ENCODE measurements at regions not wholly inside any gene's neighbourhood (a gene's known extent, or its start where the extent isn't known, plus 50 kb on each side); places are given as distances from the start of the nearest gene placed in this dataset.
"Not testable (repeated sequence)": the region's sequence is repeated elsewhere in the genome, so short reads cannot be mapped to it uniquely, and the experiment has no call there.

DNA sequence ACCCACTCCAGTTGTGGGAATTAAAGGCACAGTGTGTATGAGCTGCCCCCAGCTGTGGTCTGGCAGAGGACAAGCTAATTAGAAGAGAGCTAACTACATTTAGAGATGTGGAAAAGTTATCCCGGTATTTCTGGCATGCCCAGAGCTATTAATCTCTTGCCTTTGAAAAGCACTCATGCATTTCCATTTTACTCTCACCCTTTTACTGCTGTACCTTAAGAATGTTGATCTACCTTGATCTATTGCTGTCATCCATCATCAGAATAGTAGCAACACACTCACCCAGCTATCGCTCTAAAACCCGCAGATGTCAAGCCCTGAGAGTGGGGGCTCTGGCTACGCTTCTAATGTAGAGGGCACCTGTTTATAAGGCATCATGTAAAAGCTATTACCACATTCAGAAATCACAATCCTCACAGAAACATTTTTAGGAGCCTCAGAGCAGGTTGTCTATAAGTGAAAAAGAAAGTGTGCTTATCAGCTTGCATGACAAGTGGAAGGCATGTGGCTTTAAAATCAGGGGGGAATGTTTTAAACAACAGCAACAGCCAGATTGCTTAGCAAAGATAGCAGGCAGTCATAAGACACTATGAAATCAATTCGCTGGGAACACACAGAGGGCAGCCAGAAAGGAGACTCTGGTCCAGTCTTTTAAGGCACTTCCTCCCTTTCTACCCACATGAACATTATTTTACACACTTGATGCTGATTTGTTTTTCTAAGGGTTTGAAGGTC lies 224.2 kb upstream of the IRS2 start:
- FAIRE-seq = peak; percentile 95
- peak; percentile 82 for DNase-seq (ENCODE audit: low spot score)

- DNase-seq (ENCODE audit: low spot score) (peak; percentile 75), FAIRE-seq (peak; percentile 87)
These were observed 222.4 kb upstream of the IRS2 start for GRCh38 chr13:110008816-110009215.

DNA sequence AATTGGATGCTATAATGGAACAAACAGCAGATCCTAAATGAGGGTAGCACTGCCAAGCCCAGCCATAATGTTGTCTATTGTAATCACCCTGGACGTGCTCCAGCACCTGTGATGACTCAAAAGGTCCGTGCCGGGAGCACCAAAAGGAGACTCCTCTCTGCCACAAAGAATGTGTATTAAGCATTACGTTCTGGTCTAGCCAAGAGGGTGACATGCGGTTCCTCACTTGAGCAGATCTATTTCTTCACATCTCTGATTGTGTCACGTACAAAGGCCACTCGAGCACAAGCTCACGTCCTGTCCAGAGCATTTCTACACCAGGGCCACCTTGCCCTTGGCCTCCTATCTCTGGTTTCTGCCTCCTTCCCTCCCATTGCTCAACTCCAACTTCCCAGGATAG lies 219.9 kb upstream of the IRS2 start:
- DNase-seq (ENCODE audit: low spot score) (peak; percentile 99), FAIRE-seq (peak; percentile 98)

DNA sequence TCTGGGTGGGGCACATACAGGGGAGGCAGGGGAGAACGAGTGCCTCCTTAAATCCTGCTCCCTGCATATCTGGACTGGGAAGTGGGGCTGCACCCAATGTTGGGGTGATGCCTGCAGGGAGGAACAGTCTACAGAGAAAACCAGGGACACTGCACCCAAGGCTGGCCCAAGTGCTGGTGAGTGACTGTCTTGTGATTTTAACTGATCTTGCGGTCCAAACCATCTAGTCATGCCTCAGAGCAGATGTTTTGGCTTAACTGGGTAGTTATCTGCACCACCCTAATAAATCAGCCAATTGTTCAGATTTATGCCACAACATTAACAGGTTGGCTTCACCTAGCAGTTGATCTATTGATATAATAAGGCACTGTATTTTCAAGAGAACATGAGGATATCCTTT lies 219.2 kb upstream of the IRS2 start:
- DNase-seq (ENCODE audit: low spot score) = peak; percentile 48
- peak; percentile 84 for FAIRE-seq

GRCh38 chr13:110004814-110005213 lies 218.4 kb upstream of the IRS2 start:
- no peak for DNase-seq (ENCODE audit: low spot score)
- FAIRE-seq = no peak

DNA sequence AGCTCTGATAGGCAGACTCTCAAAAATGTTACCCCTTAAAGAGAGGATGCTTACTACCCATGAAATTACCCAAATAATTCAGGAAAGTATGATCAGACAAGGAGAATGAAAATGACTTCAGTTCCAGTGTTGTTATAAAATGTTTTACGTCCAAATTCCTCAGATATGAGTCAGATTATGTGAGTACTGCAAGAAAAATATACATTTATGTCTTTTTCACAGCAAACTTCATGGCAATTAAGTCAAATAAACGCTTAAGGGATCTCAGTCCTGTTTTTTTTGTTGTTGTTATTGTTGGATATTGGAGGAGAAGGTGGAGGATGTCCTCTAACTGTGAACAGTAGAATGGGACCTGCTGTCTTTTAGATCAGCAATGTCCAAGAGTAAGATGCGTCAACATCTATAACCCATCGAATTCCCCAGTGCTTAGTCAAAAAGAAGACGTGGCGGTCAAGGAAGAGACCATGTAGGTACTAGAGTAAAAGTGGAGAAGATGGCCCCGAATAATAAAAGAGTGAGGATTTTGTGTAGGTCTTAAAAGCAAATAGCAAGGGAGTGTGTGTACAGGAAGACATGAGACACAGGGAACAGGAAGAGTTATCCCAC lies 215.4 kb upstream of the IRS2 start:
- FAIRE-seq = peak; percentile 61
- DNase-seq (ENCODE audit: low spot score) = peak; percentile 40

DNA sequence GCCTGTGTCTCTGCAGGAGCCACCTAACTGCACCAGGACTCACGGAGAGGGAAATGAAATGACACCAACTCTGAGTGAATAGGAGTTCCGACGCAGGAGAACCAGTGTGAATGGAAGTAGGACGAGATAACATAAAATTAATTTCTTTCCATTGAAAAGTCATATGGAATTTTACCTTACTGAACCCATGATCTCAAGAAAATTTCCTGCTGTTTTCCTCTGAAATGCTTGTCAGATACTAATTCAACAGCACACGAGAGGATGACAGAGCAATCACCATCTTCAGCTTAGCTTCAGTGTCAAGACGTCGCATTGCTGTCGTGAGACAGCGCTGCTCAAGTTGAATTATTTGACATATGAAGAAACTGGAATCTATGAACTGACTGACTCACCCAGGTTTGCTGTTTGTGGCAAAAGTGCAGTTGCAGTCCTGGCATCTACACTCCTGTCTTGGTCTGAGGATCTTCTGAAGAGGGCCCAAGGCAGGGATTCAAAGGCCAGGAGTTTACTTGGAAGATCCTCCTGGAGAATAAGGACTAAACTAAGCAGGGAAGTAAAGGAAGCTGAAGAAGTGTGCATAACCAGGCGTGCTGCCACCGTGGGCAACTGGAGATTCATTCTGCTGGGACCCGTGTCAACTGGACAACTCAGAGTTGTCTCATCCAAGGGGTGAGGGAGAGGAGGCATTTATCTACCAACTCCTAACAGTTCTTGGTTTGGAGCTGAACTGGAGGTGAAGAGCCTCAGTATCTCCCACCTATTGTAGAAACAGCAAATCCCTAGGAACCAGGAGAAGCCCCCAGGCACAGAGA lies 214.4 kb upstream of the IRS2 start:
- FAIRE-seq (no peak), DNase-seq (ENCODE audit: low spot score) (peak; percentile 5)

DNA sequence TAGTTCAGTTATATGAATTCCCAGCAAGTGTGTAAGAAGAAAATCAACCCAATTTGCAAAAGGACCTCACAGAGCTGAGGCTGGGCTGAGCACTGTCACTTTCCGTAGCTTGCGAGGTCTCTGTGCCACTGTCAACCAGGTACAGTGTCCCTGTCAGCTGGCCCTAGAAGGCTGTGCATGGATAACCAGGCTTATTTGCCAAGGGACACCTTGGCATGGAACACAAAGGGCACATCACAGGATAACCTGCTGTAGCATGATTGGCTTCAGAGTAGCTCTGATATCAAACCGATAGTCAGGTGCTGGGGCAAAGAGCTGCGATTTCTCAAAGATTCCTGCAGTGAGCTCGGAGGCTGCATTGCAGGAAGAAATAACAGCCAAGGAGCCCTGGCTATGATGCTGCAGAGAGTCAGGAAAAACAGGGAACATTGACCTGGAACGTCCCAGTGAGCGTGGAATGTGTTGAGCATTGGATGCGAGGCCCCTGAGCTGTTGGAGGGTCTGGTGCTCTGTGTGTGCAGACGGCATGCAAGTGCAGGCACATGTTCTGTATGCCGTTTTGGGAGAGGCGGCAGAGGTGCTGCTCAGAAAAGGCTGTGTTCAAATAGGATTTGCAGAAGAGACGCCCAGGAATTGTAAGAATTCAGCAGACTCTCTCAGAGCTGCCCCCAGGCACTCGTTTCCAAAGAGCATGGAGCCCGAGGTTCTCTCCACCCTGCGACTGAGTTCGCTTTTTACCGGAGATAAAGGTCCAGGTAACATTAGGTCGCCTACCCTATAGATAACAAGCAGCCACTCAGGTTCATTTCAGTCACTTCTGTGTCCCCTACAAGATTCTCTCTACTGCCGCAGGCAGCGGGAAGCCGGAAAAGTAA lies 213.5 kb upstream of the IRS2 start:
- DNase-seq (ENCODE audit: low spot score) (no peak), FAIRE-seq (no peak)

DNA sequence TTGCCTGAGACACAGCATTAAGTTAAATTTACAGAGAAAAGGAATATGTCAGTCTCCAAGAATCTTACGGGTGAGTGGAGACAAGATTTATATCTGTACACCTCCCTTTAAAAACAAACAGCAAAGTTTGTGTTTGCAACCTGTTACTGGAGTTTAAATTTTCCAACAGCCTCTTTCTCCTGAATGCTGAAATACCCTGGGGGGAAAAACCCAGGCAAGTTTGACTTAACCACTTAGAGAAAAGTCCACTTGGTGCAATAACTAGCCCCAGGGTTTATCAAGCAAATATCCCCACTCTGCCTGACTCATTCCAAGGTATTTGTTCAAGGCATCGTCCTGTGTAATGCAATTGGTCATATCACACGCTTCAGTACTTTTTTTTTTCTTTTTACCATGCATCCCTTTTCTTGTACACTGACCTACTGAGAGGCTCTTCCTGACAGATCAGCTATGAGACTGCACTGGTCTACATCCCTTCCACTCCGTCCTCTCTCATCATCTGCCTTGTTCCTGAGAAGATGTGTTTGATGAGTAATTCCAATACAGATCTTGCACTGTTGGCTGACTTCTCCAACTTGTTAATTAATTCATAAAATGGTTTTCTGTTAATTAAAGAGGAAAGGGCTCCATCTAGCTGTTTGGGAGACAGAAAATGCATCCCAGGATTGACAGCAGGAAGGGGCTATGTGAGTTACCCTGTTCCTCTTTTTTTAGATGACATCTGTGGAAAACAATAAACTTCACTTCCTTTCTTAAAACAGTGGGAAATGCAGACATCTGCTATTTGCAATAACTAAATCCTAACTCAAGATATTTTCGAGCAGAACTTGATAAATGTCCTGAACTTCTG lies 212.5 kb upstream of the IRS2 start:
- DNase-seq (ENCODE audit: low spot score) (peak; percentile 96), FAIRE-seq (peak; percentile 98)

DNA sequence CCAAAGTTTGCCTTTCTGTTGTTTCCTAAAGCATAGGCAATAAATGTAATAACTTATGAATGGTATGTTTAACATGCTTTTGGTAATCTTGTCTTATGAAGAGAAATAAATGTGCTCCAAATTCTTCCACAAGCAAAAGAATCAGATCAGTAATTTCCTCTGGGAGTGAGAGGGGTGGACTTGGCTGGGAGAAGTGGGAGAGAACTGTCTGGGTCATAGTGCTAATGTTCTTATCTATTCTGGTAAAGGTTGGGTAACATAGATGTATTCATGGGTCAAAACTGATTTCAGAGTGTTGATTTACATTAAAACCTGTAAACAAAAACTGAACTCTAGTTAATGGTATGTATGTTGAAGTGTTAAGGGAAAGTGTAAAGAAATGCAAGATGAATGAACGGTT lies 211.7 kb upstream of the IRS2 start:
- DNase-seq (ENCODE audit: low spot score) (no peak), FAIRE-seq (no peak)

DNA sequence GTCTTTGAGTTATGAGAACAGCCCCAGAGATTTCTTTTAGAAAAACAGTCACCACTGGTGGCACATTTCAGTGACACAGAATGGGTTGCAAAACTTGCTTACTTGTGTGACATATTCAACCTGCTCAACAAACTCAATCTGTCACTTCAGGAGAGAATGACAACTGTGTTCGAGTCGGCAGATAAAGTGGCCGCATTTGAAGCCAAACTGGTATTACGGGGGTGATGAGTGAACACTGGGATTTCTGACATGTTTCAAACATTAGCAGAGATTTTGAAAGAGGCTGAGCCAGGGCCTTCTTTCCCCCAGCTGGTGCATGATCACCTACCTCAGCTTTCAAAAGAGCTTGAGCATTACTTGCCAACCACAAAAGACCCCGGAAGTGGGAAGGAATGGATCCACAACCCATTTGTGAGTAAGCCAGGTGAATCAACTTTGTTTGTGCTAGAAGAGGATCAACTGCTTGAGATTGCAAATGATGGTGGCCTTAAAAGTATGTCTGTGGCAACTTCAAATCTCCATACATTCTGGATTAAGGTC lies 210.7 kb upstream of the IRS2 start:
- DNase-seq (ENCODE audit: low spot score); FAIRE-seq: not testable (repeated sequence)

DNA sequence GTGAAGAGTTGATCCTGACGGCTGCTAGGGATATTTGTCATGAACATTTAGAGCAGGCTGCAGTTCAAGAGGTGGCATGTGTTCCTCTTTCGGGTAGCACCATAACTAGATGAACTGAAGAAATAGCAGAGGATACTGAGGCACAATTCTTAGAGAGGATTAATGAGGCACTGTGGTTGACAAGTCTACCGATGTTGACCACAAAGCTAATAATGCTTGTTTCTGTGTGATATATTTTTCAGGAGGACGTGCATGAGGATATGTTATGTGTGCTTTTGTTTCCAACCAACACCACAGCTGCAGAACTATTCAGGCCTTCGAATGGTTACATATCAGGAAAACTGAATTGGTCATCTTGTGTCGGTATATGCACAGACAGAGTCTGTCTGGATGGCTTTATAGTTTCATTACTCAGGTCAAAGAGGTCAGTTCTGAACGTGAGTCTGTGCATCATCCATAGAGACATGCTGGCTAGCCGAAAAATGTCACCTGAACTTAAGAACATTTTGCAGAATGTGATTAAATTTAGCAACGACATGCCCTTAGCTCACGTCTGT lies 210.1 kb upstream of the IRS2 start:
- DNase-seq (ENCODE audit: low spot score) (no peak), FAIRE-seq (no peak)

DNA sequence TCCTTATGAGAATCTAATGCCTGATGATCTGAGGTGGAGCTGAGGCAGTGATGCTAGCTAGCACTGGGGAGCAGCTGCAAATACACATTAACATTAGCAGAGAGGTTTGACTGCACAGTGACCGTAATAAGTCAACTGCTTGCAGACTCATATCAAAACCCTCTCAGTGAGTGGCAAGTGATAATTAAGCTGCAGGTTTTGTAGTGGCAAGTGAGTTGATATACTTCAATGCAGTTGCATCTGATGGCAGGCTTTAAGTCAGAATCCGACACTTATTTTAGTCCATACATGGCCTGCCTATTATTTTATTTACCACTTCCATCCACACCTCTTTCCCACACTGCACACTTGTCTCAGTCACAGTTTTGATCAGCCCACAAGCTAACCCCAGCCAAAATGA lies 209.2 kb upstream of the IRS2 start:
- DNase-seq (ENCODE audit: low spot score) (no peak), FAIRE-seq (no peak)

- DNase-seq (ENCODE audit: low spot score) (no peak), FAIRE-seq (no peak)
These were observed 203.9 kb upstream of the IRS2 start for GRCh38 chr13:109990296-109990695.

- DNase-seq (ENCODE audit: low spot score) = no peak
- FAIRE-seq = no peak
These were observed 203.3 kb upstream of the IRS2 start for GRCh38 chr13:109989686-109990085.

GRCh38 chr13:109989155-109989554 lies 202.8 kb upstream of the IRS2 start:
- peak; percentile 60 for FAIRE-seq
- peak; percentile 41 for DNase-seq (ENCODE audit: low spot score)

GRCh38 chr13:109986851-109987250 lies 200.5 kb upstream of the IRS2 start:
- no peak for FAIRE-seq
- no peak for DNase-seq (ENCODE audit: low spot score)

GRCh38 chr13:109985871-109986450 lies 199.6 kb upstream of the IRS2 start:
- DNase-seq (ENCODE audit: low spot score) (peak; percentile 47), FAIRE-seq (peak; percentile 56)

GRCh38 chr13:109983447-109983846 lies 197.1 kb upstream of the IRS2 start:
- DNase-seq (ENCODE audit: low spot score) = no peak
- FAIRE-seq = no peak

All from RCC 7860 (cell line).